Activated gamma-delta T cell treated with Interleukin-2 at 50 U/mL for 16 hours (primary cell): ENCODE measurements at regions not wholly inside any gene's neighbourhood (a gene's known extent, or its start where the extent isn't known, plus 50 kb on each side); places are given as distances from the start of the nearest gene placed in this dataset.

ENCODE experiments used
- DNase-seq: peaks from one replicate; pipeline ENCODE4 v3.0.0-alpha.2; 2020

DNA sequence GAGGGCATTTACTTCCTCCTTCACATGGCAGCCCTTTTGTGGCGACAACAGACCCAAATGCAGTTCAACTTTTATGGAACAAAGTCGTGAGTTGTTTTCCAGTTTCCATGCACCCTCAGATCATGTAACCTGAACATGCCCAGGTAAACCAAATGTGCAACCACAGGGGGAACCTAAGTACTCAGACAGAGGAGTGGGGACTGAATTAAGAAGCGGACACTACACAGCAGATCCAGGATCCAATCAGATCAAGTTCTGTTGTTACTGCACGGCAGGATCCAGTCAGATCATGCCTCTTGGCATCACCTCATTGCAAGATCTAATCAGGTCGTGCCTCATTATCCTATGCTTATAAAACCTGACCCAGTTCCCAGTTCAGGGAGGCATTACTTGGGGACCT, 115.7 kb downstream of the MATN1 start:
- DNase-seq = no peak

DNA sequence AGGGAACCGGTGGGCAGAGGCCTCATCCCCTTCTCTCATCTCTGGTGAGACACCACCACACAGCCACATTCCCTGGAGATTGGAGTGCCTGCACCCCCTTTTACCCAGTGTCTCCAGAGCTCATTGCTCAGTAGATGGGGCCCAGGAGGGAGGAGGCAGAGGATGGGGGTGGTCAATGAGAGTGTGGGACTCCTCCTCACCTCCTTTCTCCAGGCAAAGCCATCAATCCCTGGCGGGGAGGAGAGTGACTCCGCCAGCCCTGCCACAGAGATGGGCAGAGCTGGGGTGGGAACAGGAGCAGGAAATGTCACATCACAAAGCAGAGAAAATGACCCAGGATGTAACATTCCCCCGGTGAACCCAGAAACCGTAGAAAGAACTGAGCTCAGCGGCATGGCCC, 117.2 kb downstream of the MATN1 start:
- DNase-seq = no peak

DNA sequence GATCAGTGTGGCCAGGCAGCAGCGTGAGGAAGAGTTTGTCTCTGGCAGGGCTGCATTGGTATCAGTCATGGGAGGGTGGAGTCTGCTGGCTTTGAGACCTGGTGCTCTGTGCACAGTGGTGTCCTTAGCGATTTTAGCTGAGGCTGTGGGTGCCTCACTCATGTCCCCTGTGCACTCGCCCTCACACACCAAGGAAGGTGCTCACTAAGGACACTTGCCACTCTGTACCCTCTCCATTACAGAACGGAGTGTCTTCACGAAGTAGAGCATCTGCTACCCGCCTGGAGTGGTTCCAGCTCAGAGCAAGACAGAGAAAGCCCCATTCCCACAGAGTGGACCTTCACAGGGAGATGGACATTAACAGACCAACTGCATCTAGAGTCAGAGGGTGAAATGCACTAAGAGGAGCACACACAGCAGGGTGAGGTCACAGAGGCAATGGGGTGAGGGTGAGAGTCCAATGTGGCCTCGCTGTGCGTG, 117.9 kb downstream of the MATN1 start:
- DNase-seq = no peak

DNA sequence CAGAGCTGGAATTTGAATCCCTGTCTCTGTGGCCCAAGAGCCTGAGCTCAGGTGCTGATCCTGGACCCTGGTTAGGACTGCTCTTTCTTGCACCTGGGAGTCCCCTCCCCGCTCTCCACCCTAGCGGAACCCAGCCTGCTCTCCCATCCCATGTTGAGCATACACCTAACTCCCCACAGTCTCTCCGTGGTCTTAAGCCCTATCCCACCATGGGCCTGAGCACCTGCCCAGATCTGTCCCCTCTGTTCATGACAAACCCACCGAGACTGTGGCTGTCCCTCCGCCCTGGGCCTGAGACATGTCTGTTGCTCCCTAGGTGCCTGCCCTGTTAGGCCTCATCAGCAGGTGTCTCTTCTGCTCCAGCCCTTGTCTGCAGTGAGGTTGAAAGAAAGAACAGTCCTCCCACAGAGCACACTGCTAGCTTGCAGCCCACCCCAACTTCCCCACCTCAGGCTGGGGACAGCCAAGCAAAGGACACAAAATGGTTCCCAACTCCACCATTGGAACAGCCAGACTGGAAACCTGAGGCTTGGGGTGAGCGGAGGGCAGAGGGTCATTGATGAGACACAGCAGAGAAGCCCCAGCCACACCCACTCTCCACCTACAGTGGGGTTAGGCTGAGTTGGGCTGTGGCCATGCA, 118.5 kb downstream of the MATN1 start:
- no peak for DNase-seq

DNA sequence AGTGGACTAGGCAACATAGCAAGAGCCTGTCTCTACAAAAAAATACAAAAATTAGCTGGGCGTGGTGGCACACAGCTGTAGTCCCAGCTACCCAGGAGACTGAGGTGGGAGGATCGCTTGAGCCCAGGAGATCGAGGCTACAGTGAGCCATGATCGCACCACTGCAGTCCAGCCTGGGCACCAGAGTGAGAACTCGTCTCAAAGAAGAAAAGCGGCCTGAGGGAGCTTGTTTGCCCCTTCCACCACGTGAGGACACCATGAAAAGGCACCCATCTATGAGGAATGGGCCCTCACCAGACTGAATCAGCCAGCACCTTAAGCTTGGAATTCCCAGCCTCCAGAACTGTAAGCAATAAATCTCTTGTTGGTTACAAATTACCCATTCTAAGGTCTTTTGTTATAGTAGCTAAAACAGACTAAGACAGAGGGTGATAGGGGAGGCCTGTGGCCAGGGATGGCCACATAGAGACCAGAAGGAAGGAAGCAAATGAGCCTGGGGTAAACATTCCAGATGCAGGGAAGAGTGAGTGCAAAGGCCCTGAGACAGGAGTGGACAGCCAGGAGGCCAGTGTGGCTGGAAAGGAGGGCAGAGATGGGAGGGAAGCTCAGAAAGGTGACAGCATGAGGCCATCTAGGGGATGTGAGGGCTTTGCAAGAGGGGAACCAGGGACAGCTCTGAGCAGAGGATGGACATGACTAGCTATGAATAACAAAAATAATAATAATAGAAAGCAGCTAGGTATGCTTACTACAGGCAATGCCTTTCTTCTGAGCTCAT, 120.1 kb downstream of the MATN1 start:
- no peak for DNase-seq

DNA sequence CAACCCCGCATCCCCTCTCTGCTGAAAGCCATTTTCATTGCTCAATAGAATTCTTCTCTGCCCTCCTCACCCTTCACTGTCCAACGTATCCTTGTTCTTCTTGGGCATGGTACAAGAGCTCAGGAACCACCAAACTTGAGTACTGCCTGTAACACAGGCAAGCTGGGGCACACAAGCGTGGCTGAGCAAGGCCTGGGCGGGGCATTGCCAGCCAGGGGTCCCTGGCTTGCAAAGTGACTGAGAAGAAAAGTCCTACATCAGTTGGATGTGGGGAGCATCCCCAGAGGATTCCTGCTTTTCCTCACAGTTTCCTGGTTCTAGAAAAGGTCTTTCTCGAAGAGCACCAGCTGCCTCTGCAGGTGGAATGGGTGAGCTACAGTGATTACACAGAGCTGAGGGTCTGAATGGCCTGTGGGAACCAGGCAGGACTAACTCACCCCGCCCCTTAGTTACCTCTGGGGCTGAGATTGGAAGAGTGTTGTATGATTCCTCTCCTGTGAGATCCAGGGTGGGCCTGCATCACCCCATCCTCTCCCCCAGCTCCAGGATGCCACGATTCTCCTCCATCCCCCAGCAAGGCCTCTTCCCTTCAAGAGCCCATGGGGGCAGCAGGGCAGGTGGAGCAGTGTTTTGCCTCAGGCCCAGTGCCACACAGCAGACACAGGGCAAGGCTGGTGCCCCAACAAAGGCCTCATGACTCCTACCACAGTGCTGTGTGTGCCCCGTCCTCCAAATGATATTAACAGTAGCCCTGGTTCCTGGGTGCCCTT, 121.9 kb downstream of the MATN1 start:
- DNase-seq = no peak

DNA sequence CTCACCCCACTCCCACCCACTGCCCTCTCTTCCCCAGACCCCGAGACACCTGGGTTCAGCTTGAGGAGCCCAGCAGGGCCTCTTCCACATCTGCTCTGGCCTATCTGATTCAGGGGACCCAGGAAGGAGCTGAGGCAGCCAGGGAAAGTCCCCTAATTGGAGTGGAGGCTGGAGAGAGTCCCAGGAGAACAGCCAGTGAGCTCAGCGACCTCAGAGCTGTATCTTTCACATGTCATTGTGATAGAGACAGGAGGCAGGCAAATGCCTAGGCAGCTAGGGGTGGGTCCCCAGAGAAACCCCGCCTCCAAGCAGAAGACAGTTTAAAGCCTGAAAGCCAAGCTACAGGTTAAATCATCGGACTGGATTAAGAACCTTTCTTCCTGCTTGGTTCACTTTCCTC, 122.7 kb downstream of the MATN1 start:
- DNase-seq = no peak

DNA sequence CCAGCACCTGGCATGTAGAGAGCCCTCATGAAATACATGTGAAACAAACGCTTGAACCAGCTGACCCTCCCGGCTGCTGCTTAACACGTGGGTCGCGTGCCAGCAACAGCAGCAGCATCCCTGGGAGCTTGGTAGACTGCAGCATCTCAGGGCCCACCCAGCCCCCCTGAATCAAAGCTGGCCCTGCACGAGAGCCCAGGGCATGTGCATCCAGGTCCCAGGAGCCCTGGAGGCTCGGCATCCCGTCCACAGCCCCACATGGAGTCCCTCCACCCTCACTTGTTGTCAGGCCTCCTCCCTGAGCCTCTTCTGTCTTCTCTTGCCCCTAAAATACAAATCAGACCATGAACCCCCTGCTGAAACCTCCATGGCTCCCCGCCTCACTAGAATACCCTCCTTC, 123.1 kb downstream of the MATN1 start:
- no peak for DNase-seq

DNA sequence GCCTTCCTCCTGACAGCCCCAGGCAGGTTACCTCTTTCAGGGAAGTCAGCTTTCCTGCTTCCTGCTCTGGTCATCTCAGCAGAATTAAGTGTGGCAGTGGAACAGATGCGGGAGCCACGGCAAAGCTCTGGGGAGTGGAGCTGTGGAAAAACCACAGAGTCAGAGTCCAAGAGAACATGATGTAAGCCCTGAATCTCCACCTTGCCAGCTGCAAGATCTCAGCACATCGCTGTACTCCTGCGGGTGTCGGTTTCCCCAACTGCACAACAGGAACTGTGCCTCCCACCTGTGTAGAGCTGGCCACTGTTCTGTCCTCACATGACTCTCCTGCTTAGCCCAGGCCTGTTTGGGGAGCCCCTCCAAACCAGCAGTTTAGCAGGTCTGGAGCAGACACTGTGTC, 123.7 kb downstream of the MATN1 start:
- no peak for DNase-seq

DNA sequence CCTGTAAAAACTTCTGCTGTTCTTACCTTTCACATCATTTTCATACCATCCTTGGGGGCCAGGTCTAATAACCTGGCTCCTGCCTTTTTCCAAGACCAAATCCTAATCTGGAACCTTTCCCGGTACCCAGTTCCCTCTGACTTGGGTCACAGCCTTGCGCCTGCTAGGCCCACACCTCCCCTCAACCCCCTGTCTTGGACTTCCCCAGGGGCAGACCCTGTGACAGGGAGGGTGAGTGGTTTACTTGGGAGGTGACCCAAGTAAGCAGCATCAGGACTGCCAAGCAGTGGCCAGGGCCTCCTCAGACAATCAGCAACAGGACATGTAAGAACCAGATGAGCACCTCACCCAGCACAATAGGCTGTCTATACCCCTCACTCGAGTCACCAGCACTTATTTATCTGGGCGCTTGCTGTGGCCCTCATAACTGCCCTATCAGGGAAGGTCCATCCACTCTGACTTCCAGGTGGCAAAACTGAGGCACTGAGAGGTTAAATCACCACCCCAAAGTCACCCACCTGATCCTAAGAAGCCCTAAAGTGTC, 124.7 kb downstream of the MATN1 start:
- DNase-seq = no peak

DNA sequence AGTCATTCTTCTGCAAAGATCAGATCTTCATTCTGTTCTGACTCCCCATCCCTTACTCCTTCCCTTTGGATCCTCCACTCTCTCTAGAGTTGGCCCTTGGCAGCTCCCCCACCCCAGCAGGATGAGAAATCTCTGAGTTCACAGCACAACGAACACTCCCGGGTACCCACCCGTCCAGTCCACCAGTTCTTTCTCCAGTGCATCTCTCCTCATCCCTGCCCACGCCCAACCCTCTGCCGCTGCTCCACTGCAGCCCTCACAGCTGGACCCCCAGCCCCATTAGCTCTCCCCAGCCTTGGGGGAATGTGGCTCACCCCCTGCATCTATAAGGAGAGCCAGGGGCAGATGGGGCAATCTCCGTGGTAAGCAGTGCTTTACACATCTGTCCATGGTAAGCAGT, 125.7 kb downstream of the MATN1 start:
- DNase-seq = no peak

DNA sequence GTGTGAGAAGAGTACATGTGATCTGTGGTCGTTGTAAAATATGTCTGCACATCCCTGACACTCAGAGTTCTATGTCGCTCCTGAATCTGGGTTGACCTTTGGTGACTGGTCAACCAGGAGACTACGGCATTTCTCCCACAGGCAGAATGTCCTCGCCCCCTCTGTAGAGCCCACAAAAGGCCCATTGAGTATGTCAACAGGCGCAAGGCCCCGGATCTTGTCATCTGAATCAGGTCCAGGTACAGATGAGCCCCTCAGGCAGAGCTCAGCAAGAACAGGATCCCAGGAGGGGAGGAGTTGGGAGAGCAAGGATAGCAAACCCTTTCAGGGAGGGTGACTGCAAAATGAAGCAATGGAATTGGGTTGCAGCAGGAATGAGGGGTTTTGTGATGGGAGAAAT, 126.5 kb downstream of the MATN1 start:
- no peak for DNase-seq

DNA sequence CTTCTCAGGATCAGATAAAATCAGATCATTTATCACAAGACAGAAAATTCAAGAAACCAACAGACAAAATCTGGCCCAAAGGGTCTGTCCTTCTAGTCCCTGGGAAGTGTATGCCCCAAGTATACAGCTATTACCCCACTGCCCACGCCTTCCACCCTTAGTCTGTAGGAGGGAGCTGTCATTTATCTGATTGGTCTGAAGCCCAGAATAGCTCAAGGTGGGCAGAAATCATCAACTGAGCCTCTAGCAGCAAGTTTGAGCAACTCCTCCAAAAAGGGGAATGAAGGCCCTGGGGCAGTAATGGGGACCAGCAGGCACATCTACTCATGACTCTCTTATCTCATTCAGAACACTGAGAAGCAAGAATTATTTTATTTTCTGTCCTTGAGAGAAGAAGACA, 126.9 kb downstream of the MATN1 start:
- no peak for DNase-seq

DNA sequence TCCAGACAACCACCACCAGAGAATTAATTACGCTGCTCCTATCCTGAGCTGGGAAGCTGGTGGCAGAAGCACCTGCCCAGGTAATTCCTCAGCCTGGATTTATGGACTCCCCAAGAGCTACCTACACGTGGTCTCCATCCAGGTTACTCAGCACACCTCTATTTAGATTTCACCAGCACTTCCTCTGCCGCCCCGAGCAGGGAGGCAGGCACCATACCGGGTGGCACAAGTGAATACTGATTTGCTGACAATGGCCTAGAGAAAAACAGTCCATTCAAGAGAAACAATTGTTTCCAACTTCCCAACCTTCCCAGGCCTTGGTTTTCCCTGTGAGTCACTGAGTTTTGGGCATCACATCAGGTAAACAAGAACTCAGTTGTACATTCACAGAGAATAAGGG, 134.3 kb downstream of the MATN1 start:
- no peak for DNase-seq

DNA sequence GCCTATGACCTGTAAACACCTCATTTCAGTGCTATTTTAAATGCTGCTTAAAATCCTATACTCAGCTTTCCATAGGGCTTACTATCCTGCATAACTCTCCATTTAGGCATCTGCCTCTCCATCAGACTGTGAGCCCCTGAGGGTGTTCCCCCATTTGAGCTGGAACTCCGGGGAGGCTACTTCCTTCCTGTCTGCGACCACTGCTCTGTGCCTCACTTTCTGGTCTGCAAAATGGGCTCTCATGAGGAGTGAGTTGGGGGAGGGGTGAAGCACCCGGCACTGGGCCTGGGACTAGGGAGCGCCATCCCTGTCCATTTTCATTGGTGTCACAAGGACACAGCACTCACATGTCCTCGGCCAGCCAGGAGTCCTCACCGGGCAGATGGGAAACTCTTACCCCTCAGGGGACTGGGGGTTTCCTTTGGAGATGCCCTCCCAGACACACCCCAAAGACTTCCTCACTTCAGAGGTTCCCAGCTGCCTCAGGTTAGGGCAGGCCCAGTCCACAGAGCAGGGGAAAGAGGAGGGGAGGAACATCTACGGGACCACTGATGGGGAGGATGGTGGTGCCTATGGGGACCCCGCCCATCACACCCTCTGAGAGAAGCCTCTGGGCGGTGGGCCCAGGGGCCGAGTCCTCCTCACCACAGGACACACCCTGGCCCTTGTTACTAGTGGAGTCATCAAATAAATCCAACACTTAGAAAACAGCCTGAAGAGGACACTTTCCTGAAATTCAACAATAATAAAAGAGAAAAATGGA, 134.9 kb downstream of the MATN1 start:
- no peak for DNase-seq

DNA sequence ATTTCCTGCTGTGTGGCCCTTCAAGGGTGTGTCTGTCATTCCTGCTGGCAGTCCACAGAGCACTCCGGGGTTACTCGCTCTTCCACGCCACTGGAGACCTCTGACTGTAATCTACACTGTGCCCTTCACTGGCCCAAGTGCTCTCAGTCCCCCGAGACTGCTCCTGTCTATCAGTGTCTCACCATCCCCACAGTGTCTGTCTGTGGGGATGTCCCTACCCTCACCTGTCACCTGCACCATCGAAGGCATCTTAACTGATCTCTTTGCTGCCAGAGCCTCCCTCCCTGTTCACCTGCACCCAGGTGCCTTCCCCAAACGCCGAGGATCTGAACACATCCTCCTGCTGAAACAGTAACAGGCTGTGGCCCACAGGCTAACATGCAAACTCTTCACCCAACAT, 136.7 kb downstream of the MATN1 start:
- no peak for DNase-seq

DNA sequence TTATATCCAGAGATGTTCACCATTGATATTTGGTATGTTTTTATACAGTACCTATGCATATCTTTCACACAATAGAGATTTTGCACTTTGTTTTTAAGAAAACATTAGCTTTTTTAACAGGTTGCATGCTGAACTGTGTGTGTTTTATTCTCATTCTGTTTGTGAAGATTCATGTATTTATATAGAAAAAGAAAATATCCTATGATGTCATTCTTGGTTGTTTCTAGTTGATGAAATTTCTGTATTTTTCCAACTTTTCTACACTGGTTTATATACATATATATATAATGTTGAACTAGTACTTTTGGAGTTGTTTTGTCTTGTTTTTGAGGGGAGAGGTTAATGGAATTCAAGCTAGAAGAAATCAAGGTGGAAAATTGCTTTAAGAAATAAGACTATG, 143.8 kb downstream of the MATN1 start:
- DNase-seq = no peak

DNA sequence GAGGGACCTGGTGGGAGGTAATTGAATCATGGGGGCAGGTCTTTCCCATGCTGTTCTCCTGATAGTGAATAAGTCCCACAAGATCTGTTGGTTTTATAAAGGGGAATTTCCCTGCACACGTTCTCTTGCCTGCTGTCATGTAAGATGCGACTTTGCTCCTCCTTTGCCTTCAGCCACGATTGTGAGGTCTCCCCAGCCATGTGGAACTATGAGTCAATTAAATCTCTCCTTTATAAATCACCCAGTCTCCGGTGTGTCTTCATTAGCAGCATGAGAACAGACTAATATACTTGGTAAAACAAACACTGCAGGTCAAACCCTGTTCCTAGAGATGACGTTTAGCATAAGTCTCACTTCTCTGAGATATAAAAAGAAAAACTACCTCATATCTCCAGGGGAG, 148.3 kb downstream of the MATN1 start:
- DNase-seq = no peak

DNA sequence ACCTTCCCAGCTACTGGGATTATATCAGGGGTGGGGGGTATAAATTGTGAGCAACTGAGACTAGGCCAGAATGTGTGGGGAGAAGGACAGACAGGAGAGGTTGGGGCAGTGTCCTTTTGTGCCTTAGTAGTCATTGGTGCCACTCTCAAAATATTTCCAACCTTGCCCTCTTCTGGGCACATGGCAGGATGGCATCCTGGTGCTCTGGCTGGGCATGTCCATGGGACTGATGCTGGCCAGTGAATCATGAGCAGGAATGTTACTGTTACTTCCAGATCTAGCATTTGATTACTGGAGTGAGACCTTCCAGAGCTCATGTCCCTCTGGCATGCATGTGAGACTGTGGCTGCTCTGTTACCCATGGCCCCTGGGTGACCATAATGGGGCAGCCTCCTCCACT, 151.2 kb downstream of the MATN1 start:
- no peak for DNase-seq

DNA sequence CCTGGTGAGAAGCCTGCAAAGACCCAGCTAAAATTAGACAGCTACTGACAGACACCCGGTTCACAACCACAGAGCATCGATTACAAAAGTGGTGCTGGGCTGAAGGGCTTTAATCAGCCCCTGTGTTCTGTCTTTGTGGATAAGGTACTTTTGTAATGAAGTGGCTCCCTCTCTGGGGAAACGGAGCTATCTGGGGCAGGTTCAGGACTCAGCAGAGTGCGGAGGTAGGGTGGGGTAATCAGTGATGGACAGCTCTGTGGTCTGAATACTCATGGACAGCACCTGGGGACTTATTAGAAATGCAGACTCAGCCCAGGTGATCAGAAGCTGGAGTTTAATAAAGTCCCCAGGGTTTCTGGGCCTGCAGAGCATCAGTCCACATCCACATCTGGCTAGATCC, 152.0 kb downstream of the MATN1 start:
- DNase-seq = no peak

DNA sequence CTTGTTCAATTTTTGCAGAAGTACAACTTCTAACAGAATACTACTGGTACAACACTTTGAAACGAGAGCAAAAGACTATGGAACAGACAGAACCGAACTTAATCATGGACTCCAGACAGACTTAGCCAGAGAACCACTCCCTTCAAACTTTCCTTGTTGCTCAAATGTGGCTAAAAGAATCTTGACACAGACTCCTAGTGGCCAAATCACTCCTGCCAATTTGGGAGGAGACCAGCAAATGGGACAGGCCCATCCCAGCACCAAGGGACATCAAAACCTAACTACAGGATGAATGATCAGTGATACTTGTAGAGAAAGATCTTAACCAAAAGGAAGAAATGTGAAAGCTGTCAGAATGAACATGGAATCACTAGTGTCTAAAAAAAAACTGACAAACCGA, 154.0 kb downstream of the MATN1 start:
- no peak for DNase-seq

DNA sequence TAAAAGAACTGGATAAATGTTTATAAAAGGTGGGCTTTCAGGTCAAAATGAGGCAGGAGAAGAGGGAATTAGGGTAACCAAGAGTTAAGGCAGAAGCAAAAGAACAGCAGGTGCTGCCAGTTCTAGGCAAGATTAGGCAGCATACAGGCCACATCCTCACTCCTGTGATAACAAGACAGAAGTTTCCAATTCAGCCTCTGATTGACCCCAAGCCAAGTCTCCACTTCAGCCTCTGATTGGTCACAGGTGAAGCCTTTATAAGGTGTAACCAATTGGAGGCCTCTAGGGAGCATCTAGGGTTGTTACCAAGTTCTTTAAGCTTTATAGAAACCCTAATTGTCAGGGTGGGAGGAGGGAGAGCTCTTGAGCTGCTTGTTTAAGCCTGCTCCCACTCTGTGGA, 160.8 kb downstream of the MATN1 start:
- DNase-seq = no peak

DNA sequence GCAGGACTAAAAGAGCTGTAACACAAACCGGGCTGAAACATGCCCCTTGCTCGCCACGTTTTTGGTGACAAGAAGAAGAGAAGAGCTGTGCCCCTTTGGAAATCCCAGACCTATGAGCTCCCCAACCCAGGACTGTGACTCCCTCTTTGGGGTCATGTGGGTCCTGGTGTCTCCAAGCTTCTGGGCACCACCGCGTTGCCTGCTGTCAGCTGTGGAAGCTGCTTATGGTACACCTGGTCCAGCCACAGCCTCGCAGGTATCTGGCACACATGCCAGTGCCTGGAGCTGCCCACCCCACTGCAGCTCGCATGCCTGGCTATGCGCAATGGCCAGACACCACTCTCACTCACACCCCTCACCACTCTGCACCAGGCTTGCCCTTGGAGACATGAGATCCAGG, 171.8 kb downstream of the MATN1 start:
- no peak for DNase-seq
